Astrocyte of the cerebellum (primary cell): ENCODE measurements at regions not wholly inside any gene's neighbourhood (a gene's known extent, or its start where the extent isn't known, plus 50 kb on each side); places are given as distances from the start of the nearest gene placed in this dataset.

Source experiments
- DNase-seq: peaks from one replicate; pipeline ENCODE4 v3.0.0-alpha.2; 2011; ENCODE audit warnings: low read depth
- H3K4me3 ChIP-seq: 2 replicates; pipeline ENCODE4 v1.5.1; 2011; ENCODE audit warnings: mild to moderate bottlenecking, low read depth, low read length, moderate library complexity
- CTCF ChIP-seq: IDR thresholded peaks from 2 replicates; pipeline ENCODE4 v1.5.1; 2012; ENCODE audit warnings: low read length, low read depth, moderate library complexity, mild to moderate bottlenecking; ENCODE audit errors: missing control alignments
- in situ Hi-C: cut with HindIII; loops from 2 replicates; pipeline ENCODE4 v1.10.0; 2017; ENCODE audit warnings: low sequenced_read_pairs

- TF ChIP-seq CTCF = no peak
- H3K4me3 ChIP-seq = no peak overlapping the region
- in situ Hi-C loops = no loop called here
- DNase-seq = no peak
These were observed 203.2 kb upstream of the SMLR1 start for GRCh38 chr6:130624046-130624445.

DNA sequence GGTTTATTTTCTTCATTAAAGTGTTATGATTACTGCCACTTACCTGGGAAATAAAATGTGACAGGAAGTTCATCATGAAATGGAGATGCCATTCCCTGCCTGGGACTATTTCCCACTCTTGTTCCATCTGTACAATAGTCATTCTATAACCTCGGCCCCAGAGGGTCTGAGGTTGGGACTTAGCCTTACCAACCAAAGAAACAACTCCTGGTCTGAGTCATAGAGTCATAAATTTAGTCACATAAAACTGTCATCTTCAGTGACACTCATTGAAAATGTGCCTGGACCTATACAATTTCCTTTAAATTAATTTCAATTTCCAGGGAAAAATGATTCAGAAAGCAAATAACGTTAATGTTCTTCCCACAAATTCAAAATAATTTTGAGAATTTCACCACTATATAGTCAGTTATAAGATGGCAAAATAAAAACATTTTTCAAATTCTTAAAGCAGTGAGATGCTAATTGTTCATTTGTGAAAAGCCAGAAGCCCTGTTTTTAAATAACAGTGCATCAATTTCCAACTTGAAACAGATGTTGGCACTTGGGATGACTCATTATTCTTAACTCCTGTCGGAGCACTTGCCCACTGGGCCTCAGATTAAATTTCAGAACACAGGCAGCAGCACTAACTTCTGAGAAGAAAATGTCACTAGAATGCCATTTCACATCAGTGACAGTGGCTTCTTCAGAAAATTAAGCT, 201.2 kb upstream of the SMLR1 start:
- in situ Hi-C loops = no loop called here
- no peak for DNase-seq
- no peak overlapping the region for H3K4me3 ChIP-seq
- TF ChIP-seq CTCF = no peak

DNA sequence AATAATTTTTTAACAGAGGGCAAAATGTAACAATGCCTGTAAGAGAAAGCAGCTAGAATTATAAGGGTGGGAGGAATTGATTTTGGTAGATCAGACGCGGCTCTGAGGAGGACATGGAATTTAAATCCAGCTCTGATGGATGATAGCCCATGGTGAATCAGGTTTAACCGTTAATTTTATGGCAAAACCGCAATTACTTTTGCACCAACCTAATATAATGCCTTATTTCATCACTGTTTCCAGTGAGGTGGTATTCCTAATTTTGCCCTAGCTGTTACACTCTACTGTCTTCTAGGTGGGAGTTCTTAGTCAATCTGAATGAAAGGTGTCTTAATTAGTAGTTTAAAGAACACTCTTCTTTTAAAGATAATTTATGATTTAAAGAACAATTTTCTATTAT, 198.3 kb upstream of the SMLR1 start:
- in situ Hi-C loops = no loop called here
- DNase-seq = no peak
- H3K4me3 ChIP-seq = no peak overlapping the region
- TF ChIP-seq CTCF = no peak

DNA sequence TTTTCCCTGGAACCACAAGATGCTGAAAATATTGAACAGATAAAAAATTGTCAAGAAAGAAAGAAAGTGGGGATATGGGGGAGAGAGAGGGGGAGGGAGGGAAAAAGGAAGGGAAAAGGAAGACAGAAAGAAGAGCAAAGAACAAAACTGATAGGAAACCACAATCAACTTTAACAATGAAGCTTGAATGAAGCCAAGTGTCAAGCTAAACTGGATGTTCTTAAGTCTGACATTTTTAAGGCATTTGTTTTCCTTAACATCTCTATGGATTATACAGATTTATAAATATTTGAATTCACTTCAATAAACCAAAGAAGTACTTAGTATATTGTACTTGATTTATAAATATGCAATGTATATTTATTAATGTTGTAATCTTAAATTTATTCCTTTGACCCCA, 197.6 kb upstream of the SMLR1 start:
- DNase-seq = no peak
- no peak overlapping the region for H3K4me3 ChIP-seq
- in situ Hi-C loops = no loop called here
- TF ChIP-seq CTCF = no peak

DNA sequence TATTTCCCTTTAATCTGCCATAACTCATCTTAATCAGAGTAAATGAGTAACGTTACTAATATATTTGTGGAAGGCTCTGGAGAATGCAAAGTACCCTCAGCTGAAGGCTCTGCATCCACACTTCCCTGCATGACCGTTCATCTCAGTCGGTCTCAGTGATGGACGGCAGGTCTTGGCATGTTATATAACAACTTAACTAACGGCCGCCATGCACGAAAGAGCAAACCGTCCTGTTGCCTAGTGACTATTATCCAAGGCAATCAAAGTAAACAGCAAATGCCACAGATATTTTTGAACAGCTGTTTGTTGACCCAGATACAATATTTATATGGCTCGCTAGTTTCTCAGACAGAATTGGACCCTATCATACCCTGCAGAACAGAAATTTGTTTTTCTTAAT, 194.9 kb upstream of the SMLR1 start:
- H3K4me3 ChIP-seq = no peak overlapping the region
- no peak for DNase-seq
- no peak for TF ChIP-seq CTCF
- in situ Hi-C loops = no loop called here

DNA sequence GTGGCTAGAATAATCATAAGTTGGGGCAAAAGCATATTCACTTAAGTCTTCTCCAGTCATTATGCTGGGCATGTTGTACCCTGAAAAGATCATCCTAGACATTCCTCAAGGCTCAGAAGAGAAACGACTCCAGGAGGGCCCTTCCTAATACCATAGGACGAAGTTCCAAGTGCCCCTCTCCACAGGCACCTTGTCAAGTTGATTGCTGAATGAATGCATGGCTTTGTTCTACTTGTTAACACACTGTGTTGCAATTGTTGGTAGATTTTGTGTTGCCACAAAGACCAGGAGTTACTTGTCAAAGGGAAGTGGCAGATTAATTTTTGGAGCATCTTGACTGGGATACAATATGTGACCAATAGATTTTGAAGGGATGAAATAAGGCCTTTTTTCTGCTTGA, 194.3 kb upstream of the SMLR1 start:
- in situ Hi-C loops = no loop called here
- TF ChIP-seq CTCF = no peak
- H3K4me3 ChIP-seq = no peak overlapping the region
- no peak for DNase-seq
